ENCODE measurements at regions not wholly inside any gene's neighbourhood (a gene's known extent, or its start where the extent isn't known, plus 50 kb on each side); places are given as distances from the start of the nearest gene placed in this dataset.

DNA sequence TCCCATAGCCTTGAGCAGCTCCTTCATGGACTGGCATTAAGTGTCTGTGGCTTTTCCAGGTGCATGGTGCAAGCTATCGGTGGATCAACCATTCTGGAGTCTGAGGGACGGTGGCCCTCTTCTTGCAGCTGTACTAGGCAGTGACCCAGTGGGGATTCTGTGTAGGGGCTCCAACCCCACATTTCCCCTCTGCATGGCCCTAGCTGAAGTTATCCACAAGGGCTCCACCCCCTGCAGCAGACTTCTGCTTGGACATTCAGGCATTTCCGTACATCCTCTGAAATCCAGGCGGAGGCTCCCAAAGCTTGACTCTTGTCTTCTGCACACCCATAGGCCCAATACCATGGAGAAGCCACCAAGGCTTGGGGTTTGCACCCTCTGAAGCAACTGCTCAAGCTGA is 89.3 kb upstream of the PGRMC2 start:
- TF ChIP-seq, protein P1, sequence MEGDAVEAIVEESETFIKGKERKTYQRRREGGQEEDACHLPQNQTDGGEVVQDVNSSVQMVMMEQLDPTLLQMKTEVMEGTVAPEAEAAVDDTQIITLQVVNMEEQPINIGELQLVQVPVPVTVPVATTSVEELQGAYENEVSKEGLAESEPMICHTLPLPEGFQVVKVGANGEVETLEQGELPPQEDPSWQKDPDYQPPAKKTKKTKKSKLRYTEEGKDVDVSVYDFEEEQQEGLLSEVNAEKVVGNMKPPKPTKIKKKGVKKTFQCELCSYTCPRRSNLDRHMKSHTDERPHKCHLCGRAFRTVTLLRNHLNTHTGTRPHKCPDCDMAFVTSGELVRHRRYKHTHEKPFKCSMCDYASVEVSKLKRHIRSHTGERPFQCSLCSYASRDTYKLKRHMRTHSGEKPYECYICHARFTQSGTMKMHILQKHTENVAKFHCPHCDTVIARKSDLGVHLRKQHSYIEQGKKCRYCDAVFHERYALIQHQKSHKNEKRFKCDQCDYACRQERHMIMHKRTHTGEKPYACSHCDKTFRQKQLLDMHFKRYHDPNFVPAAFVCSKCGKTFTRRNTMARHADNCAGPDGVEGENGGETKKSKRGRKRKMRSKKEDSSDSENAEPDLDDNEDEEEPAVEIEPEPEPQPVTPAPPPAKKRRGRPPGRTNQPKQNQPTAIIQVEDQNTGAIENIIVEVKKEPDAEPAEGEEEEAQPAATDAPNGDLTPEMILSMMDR (optimal IDR thresholded peaks at IDR 0.05 in 1 of 3, IDR thresholded peaks at IDR 0.05 in 1 of 3, conservative IDR thresholded peaks at IDR 0.05 in 1 of 3; ENCODE audit: extremely low read depth in 1 of 3, insufficient read depth in 2 of 3, low read length in 3 of 3): no peak
- TF ChIP-seq EZH2 (IDR thresholded peaks at IDR 0.05; ENCODE audit: low read length): no peak

All from keratinocyte (primary cell).